ENCODE measurements at regions not wholly inside any gene's neighbourhood (a gene's known extent, or its start where the extent isn't known, plus 50 kb on each side); places are given as distances from the start of the nearest gene placed in this dataset.

GRCh38 chr22:47308886-47309285 lies 546.4 kb downstream of the TBC1D22A start:
- Histone ChIP-seq H3K9ac (ENCODE audit: low read depth, low read length) (no peak overlapping the region), H3K4me3 (ENCODE audit: insufficient read depth, low read depth, low read length) (no peak overlapping the region), H2BK15ac (ENCODE audit: low read depth, low read length) (no peak overlapping the region), H3K18ac (ENCODE audit: low read depth, low read length) (no peak overlapping the region), H3K4me1 (ENCODE audit: control insufficient read depth, insufficient read depth, low read length) (0 out of 2 replicates have a peak, but pooled peaks cover 2% of the 10 kb centered on the region), H4K20me1 (ENCODE audit: insufficient read depth, low read length) (no peaks in the 10 kb centered on the region), H3K4me2 (ENCODE audit: low read depth, low read length) (no peak overlapping the region), H3K9me3 (ENCODE audit: control insufficient read depth, insufficient read depth, low read length) (no peaks in the 10 kb centered on the region), H4K8ac (ENCODE audit: low read depth in 2 of 2, low read length in 2 of 2) (no peak overlapping the region), H4K91ac (ENCODE audit: insufficient read depth, low read depth, low read length) (no peak overlapping the region), H3K27me3 (ENCODE audit: control insufficient read depth, insufficient read depth, low read length) (no peaks in the 10 kb centered on the region), H2BK120ac (ENCODE audit: low read depth, low read length) (no peak overlapping the region), H2AK9ac (replicated peaks; ENCODE audit: low read depth, low read length, poor library complexity) (no peak overlapping the region), H3K14ac (replicated peaks; ENCODE audit: low read depth, low read length) (no peak overlapping the region), H3K27ac (ENCODE audit: insufficient read depth, low read length) (no peak overlapping the region), H2BK20ac (ENCODE audit: low read depth, low read length) (no peak overlapping the region), H3K56ac (ENCODE audit: extremely low read depth, insufficient read depth, low read length) (no peak overlapping the region), H3K4ac (ENCODE audit: low read depth, low read length) (no peak overlapping the region), H3K79me1 (ENCODE audit: low read depth in 1 of 2, low read length in 2 of 2) (no peaks in the 10 kb centered on the region), H2BK5ac (ENCODE audit: low read depth, low read length, poor library complexity, severe bottlenecking) (no peak overlapping the region), H2AK5ac (ENCODE audit: low read depth, low read length) (no peak overlapping the region), H3K36me3 (ENCODE audit: control insufficient read depth, insufficient read depth, low read length) (no peaks in the 10 kb centered on the region), H3K9me1 (ENCODE audit: insufficient read depth, low read length) (no peaks in the 10 kb centered on the region), H3K23ac (ENCODE audit: low read depth, low read length) (no peak overlapping the region), H2AFZ (replicated peaks; ENCODE audit: low read length, poor library complexity) (no peak overlapping the region), H4K5ac (ENCODE audit: low read depth, low read length) (no peak overlapping the region)
- in situ Hi-C loops (cut with MboI; ENCODE audit: low sequenced_read_pairs) (no loop called here), dilution Hi-C loops (cut with HindIII; ENCODE audit: low sequenced_read_pairs, unreplicated experiment) (no loop called here), intact Hi-C loops (cut with micrococcal nuclease) (no loop called here)
- WGBS, 2 experiments (ENCODE audit: extremely low coverage in 2 of 2, insufficient read length in 1 of 2) = no CpG with 5 or more reads among the region's 2 CpGs
- DNase-seq (no peak), ATAC-seq (ENCODE audit: low read depth) (no peak)
- no TSS peak for BruUV-seq (replicated peaks)
- ChIA-PET CTCF (no interaction called here), POLR2A (ENCODE audit: unreplicated experiment) (no interaction called here)
- TF ChIP-seq MXI1 (IDR thresholded peaks at IDR 0.05; ENCODE audit: borderline replicate concordance, low read depth, low read length) = no peak
- no peak for TF ChIP-seq NFE2L2 (IDR thresholded peaks at IDR 0.05; ENCODE audit: low read depth, low read length)
- TF ChIP-seq RCOR1 (IDR thresholded peaks at IDR 0.05; ENCODE audit: insufficient replicate concordance, low read length) = no peak
- TF ChIP-seq RAD21 (IDR thresholded peaks at IDR 0.05; ENCODE audit: low read length) = no peak
- no peak for TF ChIP-seq CHD1 (IDR thresholded peaks at IDR 0.05; ENCODE audit: low read depth, low read length)
- TF ChIP-seq CTCF (conservative IDR thresholded peaks at IDR 0.05; ENCODE audit: low read depth, low read length) = no peak
- TF ChIP-seq, protein P1, sequence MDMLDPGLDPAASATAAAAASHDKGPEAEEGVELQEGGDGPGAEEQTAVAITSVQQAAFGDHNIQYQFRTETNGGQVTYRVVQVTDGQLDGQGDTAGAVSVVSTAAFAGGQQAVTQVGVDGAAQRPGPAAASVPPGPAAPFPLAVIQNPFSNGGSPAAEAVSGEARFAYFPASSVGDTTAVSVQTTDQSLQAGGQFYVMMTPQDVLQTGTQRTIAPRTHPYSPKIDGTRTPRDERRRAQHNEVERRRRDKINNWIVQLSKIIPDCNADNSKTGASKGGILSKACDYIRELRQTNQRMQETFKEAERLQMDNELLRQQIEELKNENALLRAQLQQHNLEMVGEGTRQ (IDR thresholded peaks at IDR 0.05; ENCODE audit: low read depth, low read length) = no peak
- no peak for TF ChIP-seq BHLHE40 (IDR thresholded peaks at IDR 0.05; ENCODE audit: low read depth, low read length)
- no peak for TF ChIP-seq MAFK (IDR thresholded peaks at IDR 0.05; ENCODE audit: low read depth, low read length)
- TF ChIP-seq, protein P2, sequence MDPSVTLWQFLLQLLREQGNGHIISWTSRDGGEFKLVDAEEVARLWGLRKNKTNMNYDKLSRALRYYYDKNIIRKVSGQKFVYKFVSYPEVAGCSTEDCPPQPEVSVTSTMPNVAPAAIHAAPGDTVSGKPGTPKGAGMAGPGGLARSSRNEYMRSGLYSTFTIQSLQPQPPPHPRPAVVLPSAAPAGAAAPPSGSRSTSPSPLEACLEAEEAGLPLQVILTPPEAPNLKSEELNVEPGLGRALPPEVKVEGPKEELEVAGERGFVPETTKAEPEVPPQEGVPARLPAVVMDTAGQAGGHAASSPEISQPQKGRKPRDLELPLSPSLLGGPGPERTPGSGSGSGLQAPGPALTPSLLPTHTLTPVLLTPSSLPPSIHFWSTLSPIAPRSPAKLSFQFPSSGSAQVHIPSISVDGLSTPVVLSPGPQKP (IDR thresholded peaks at IDR 0.05; ENCODE audit: borderline replicate concordance, low read depth, low read length) = no peak
- TF ChIP-seq CEBPB (IDR thresholded peaks at IDR 0.05; ENCODE audit: low read depth, low read length) = no peak
- TF ChIP-seq SMC3 (IDR thresholded peaks at IDR 0.05; ENCODE audit: low read depth, low read length) = no peak
- TF ChIP-seq FOS (IDR thresholded peaks at IDR 0.05; ENCODE audit: low read depth, low read length) = no peak
- TF ChIP-seq MAZ (IDR thresholded peaks at IDR 0.05; ENCODE audit: borderline replicate concordance, low read depth, low read length) = no peak
- no peak for TF ChIP-seq POLR2A (IDR thresholded peaks at IDR 0.05; ENCODE audit: low read depth, low read length)
- no peak for TF ChIP-seq RFX5 (IDR thresholded peaks at IDR 0.05; ENCODE audit: low read depth, low read length)

All from IMR-90 (cell line).